HG03045 (cell line): ENCODE measurements at regions not wholly inside any gene's neighbourhood (a gene's known extent, or its start where the extent isn't known, plus 50 kb on each side); places are given as distances from the start of the nearest gene placed in this dataset.

ENCODE experiments used
- ATAC-seq: cut with Tn5 transposase; IDR thresholded peaks from one replicate; pipeline ENCODE4 v1.9.1; 2021; ENCODE audit warnings: mild to moderate bottlenecking, moderate library complexity; ENCODE audit not compliant: unreplicated experiment

DNA sequence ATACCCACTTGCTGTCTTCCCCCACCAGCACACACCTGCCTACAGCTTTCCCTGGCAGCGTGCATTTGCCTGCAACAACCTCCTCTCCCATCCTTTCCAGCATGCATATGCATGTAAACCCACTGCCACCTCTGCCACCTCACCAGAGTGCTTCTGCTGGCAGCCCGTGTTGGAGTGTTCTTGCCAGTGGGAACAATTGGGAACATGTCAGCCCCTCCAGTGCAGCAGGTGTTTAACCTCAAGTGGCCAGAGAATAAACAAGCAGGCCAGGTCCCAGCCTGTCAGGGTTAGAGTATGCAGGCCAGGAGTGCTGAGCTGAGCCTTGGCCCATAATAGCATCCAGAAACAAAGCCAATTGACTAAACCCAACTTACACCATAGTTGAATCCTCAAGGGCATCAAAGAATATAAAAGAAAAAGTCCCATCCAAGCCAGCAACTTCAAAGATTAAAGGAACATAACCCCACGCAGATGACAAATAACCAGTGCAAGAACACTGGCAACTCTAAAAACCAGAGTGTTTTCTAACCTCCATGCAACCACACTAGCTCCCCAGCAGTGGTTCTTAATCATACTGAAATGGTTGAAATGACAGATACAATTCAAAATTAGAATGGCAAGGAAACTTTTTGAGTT is 1212.1 kb upstream of the CITED2 start:
- ATAC-seq, result peak; percentile 93

GRCh38 chr6:140581601-140582000 is 1207.2 kb upstream of the CITED2 start:
- ATAC-seq, result no peak

- ATAC-seq, result no peak
Observed at GRCh38 chr6:140579918-140580317, 1205.5 kb upstream of the CITED2 start.

- no peak for ATAC-seq
Observed at GRCh38 chr6:140576004-140576555, 1201.6 kb upstream of the CITED2 start.

GRCh38 chr6:140572867-140573266 is 1198.4 kb upstream of the CITED2 start:
- no peak for ATAC-seq

DNA sequence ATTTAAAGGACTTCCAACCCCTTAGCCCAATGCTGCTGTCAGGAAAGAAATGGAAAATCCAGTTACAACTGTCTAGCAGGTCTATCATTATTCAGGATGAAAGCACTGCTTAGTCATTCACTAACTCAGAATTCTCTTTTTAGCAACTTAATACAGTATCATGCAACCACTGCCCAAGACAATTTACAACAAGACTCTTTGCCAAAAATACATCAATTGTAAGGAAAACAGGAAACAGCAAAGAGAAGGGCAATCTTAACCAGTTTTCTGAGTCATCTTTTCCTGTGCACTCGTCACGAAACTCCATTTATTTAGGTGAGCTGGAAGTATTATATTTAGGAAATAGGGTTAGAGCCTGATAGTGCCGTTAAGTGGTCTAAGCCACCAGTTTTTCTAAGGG is 1197.7 kb upstream of the CITED2 start:
- no peak for ATAC-seq

DNA sequence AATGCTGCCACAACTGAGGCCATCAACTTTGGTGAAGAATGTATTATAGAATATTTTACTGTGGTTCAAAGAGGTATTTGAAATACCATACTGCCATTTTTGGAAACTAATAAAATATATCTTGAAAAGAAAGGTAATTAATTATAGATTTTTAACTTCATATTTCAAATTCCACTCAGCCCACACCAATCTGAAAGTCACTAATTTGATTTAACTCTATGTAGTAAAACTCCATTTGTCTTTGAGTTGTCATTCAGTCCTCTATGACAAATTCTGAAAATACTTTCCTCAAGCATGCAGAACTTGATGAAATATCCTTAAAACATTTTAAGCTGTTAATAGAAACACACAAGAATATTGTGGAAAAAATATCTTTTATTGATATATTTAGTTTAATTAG is 1196.7 kb upstream of the CITED2 start:
- ATAC-seq, result no peak

DNA sequence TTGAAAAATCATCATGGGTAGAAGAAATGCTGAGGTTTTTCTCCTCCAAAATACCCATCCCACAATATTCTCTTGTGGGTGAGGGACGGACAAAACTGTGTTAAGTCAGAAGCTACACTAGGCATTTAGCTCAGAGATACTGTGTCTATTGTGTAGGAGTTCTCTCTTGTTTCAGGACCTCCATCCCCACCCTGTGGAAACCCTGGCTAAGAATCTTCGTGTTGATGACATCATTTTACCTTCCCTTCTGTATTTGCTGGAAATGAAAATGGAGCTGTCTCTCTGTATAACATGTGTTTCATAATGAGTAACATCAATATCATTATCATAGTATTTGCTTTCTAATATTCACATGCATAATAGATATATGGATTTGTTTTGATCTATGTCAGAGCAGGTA is 1193.0 kb upstream of the CITED2 start:
- ATAC-seq, result no peak

- ATAC-seq, result no peak
Observed at GRCh38 chr6:140566781-140567277, 1192.4 kb upstream of the CITED2 start.

DNA sequence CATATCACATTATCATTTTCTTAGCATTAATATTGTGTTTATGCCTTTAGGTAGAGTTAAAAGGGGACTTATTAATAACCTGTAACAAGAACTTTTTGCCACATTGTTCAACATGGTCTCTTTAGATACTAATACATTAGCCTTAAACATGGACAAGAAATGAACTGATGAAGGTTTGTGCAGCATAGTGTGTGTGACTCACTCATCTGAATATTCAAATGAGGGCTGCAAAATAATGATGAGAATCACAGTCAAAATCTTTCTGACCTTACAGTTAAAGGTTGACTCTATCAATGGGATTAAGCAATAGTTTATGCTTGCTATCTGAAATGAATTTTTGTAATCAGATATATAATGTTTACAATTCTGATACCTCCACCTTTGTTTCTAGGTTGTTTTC is 1189.3 kb upstream of the CITED2 start:
- no peak for ATAC-seq

GRCh38 chr6:140561701-140562100 is 1187.3 kb upstream of the CITED2 start:
- no peak for ATAC-seq

- ATAC-seq, result no peak
Observed at GRCh38 chr6:140560671-140561070, 1186.2 kb upstream of the CITED2 start.

DNA sequence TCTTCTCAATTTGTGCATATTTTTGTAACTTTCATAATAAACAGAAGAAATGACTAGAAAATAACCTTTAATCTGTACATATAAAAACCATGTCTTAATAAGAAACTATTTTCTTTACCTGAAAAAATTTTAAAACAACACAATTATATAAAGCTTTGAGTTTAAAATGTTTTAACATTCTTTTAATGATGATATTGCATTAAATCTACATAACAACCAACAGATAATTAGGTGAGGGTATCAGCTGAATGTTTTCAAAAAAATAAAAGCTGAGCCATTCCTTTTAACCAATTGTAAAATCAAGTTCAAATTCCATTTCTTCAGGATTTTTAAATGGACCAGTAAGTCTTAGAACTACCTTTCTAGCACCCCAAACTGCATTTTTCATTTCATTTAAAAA is 1185.0 kb upstream of the CITED2 start:
- ATAC-seq, result no peak

- no peak for ATAC-seq
Observed at GRCh38 chr6:140554421-140554820, 1180.0 kb upstream of the CITED2 start.

DNA sequence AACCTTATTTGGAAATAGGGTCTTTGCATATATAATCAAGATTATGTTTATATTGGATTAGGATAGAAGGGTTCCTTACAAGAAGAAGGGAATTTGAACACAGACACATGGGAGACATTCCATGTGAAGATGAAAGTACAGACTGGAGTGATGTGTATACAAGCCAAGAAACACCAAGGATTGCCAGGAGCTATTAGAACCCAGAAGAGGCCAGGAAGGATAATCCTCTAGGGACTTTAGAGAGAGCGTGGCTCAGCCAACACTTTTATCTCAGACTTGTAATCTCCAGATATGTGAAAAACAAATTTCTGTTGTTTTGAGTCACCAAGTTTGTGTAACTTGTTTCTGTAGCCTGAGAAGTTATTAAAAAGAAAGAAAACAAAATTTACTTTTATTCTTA is 1173.9 kb upstream of the CITED2 start:
- no peak for ATAC-seq

DNA sequence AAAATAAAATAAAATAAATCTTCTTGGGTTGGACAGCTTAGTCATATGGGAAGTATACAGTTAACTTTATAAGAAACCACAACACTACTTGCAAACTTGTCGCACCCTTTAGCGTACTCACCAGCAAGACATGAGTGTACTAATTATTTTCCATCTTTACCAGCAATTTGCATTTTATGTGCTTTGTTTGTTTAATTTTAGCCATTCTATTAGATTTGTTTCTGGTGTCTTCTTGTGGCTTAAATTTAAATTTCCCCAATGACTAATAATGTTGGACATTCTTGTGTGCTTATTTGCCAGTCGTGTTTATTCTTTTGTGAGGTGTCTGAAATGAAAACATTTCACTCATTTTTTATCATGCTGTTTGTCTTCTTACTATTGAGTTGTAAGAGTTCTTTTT is 1172.2 kb upstream of the CITED2 start:
- ATAC-seq, result no peak

- ATAC-seq, result no peak
Observed at GRCh38 chr6:140544431-140544830, 1170.0 kb upstream of the CITED2 start.

GRCh38 chr6:140542863-140543262 is 1168.4 kb upstream of the CITED2 start:
- ATAC-seq, result no peak

DNA sequence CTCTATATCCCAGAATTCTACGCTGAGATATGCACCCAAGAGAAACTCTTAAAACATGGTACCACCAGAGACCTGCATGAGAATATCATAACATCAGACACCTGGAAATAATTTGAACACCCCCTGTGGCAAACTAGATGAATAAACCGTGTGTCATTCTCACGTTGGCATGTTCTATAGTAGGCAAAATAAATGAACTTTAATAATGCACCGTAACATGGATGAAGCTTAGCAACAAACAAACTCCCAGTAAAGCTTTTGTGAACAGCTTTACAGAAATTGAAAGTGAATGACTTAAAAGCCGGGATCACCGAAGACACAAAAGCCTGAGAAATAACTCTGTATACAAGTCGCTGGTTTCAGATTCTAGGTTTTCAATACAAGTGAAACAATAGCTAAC is 1166.8 kb upstream of the CITED2 start:
- no peak for ATAC-seq

DNA sequence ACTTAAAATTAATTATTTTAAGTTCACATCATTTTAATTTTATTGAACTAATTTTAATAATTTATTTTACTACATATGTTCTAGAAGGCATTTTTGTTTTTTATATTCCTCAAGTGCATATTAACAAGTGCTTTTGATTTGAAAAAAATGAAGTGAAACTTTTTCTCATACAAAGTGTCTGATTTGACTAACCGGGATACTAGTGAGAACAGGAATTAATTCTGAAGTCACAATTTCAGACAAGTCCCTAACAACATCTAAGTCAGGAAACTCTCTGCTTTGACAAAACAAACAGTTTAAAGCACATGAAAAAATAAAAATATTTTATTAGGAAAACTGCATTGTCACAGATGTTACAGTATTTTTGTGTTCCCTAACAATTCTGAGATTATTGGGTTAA is 1166.3 kb upstream of the CITED2 start:
- ATAC-seq, result no peak

- no peak for ATAC-seq
Observed at GRCh38 chr6:140538926-140539325, 1164.5 kb upstream of the CITED2 start.

- ATAC-seq, result no peak
Observed at GRCh38 chr6:140537834-140538705, 1163.6 kb upstream of the CITED2 start.
